ENCODE measurements at regions not wholly inside any gene's neighbourhood (a gene's known extent, or its start where the extent isn't known, plus 50 kb on each side); places are given as distances from the start of the nearest gene placed in this dataset.

DNA sequence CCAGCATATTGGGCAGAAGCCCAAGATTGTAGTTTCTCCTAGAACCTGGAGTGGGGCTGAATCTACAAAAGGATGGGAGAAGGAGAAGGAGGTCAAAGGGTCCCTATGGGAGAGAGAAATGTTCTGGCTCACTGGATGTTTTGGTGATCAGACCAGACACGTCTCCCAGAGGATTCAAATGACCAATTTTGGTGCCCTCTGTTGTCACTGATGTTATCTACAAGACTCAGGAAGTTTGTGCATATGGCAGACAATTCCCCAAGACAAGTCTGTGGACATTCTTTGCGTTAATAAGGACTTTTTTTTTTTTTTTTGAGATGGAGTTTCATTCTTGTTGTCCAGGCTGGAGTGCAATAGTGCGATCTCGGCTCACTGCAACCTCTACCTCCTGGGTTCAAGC is 137.2 kb upstream of the SMARCA2 start:
- Histone ChIP-seq H3K4me3 (ENCODE audit: low read length in 2 of 2) (no peak overlapping the region), H2AK5ac (ENCODE audit: low read depth, low read length) (no peak overlapping the region), H3K9me3 (replicated peaks in 1 of 2; ENCODE audit: control insufficient read depth in 2 of 2, insufficient read depth in 1 of 2, low read depth in 1 of 2, low read length in 2 of 2) (no peaks in the 10 kb centered on the region), H3K36me3 (replicated peaks in 1 of 2; ENCODE audit: control insufficient read depth in 2 of 2, insufficient read depth in 2 of 2, low read length in 2 of 2) (no peaks in the 10 kb centered on the region), H3K9ac (ENCODE audit: low read depth, low read length, poor library complexity) (no peak overlapping the region), H2BK120ac (ENCODE audit: low read depth, low read length) (no peak overlapping the region), H3K14ac (ENCODE audit: low read length) (no peak overlapping the region), H3K4ac (ENCODE audit: low read length) (no peak overlapping the region), H3K27me3 (ENCODE audit: control insufficient read depth in 3 of 3, insufficient read depth in 3 of 3, low read depth in 1 of 3, low read length in 3 of 3) (no peaks in the 10 kb centered on the region), H3K27ac (replicated peaks; ENCODE audit: low read length) (no peak overlapping the region), H3K18ac (ENCODE audit: low read length) (no peak overlapping the region), H3K79me1 (ENCODE audit: low read depth, low read length) (no peaks in the 10 kb centered on the region), H3K4me1 (ENCODE audit: control insufficient read depth in 2 of 2, insufficient read depth in 1 of 2, low read depth in 1 of 2, low read length in 2 of 2) (peaks cover 0 to under 1% of the 10 kb centered on the region in 2 donors), H2BK12ac (ENCODE audit: low read length) (no peak overlapping the region), H3K23ac (ENCODE audit: low read depth, low read length, poor library complexity) (no peak overlapping the region), H4K8ac (ENCODE audit: low read depth, low read length) (no peak overlapping the region), H3K4me2 (ENCODE audit: insufficient read depth, low read length, poor library complexity, severe bottlenecking) (no peak overlapping the region), H2BK5ac (ENCODE audit: low read length) (no peak overlapping the region), H4K91ac (ENCODE audit: low read depth, low read length, poor library complexity) (no peak overlapping the region), H2BK15ac (ENCODE audit: low read length) (no peak overlapping the region), H2AFZ (ENCODE audit: low read length) (no peak overlapping the region)
- no peak for DNase-seq (ENCODE audit: low spot score)
- no CpG with 5 or more reads among the region's 4 CpGs for WGBS, 2 donors (ENCODE audit: extremely low coverage in 2 of 2, insufficient read length in 2 of 2, insufficient replicate concordance in 1 of 2)

DNA sequence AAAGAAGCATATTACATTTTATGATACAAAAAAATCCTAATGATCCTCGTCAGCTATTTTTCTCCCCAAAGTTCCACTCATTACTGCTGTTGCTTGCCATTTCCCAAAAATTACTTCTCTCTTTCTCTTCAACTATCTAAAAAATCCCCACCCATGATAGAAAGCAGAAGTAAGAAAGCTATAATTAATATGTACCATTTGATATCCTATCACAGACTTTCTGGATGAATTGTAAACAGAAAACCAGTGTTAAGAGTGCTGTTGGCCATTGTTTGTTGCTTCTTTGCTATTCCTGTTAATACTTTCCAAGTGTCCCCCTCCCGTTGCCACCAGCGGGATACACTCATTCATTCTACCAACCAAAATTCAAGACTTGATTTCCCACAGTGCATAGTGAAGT is 136.3 kb upstream of the SMARCA2 start:
- H3K18ac ChIP-seq (ENCODE audit: low read length): no peak overlapping the region
- WGBS, 2 donors (ENCODE audit: extremely low coverage in 2 of 2, insufficient read length in 2 of 2, insufficient replicate concordance in 1 of 2): no CpG with 5 or more reads among the region's 3 CpGs

DNA sequence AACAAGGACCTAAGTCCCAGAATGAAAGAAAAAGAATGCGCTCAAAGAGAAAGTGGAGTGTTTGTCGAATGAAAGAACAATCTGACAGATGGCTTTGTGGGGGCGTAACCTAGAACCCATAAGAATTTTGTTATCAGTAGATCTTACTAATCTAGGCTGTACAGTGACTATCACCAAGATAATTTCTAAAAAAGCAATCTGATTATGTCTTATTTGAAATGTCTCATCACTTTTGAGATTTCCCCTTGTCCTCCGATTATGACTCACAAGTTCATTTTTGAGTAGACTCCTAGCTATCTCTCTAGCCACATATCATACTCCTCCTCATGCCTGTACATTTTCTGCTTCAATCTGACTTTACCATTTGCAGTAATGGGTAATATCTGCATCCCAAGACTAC is 135.6 kb upstream of the SMARCA2 start:
- peaks cover 0 to 6% of the 10 kb centered on the region in 2 donors for H3K4me1 ChIP-seq (ENCODE audit: control insufficient read depth in 2 of 2, insufficient read depth in 1 of 2, low read depth in 1 of 2, low read length in 2 of 2)
- no peak overlapping the region for H3K14ac ChIP-seq (ENCODE audit: low read length)

More for the DNA sequence above, 136.3 kb upstream of the SMARCA2 start:
- no peak overlapping the region for H2AFZ ChIP-seq (ENCODE audit: low read length)
- H2BK120ac ChIP-seq (ENCODE audit: low read depth, low read length): no peak overlapping the region
- H3K9me3 ChIP-seq (replicated peaks in 1 of 2; ENCODE audit: control insufficient read depth in 2 of 2, insufficient read depth in 1 of 2, low read depth in 1 of 2, low read length in 2 of 2): no peaks in the 10 kb centered on the region
- H2BK15ac ChIP-seq (ENCODE audit: low read length): no peak overlapping the region
- H3K14ac ChIP-seq (ENCODE audit: low read length): no peak overlapping the region
- DNase-seq (ENCODE audit: low spot score): no peak
- H4K91ac ChIP-seq (ENCODE audit: low read depth, low read length, poor library complexity): no peak overlapping the region
- H3K27me3 ChIP-seq (ENCODE audit: control insufficient read depth in 3 of 3, insufficient read depth in 3 of 3, low read depth in 1 of 3, low read length in 3 of 3): no peaks in the 10 kb centered on the region
- no peak overlapping the region for H3K23ac ChIP-seq (ENCODE audit: low read depth, low read length, poor library complexity)
- H3K4me3 ChIP-seq (ENCODE audit: low read length in 2 of 2): no peak overlapping the region
- H3K36me3 ChIP-seq (replicated peaks in 1 of 2; ENCODE audit: control insufficient read depth in 2 of 2, insufficient read depth in 2 of 2, low read length in 2 of 2): no peaks in the 10 kb centered on the region
- H2BK12ac ChIP-seq (ENCODE audit: low read length): no peak overlapping the region
- no peak overlapping the region for H3K4ac ChIP-seq (ENCODE audit: low read length)
- H2BK5ac ChIP-seq (ENCODE audit: low read length): no peak overlapping the region
- no peak overlapping the region for H3K4me2 ChIP-seq (ENCODE audit: insufficient read depth, low read length, poor library complexity, severe bottlenecking)
- no peaks in the 10 kb centered on the region for H3K79me1 ChIP-seq (ENCODE audit: low read depth, low read length)
- H3K27ac ChIP-seq (replicated peaks; ENCODE audit: low read length): no peak overlapping the region
- no peak overlapping the region for H2AK5ac ChIP-seq (ENCODE audit: low read depth, low read length)
- H4K8ac ChIP-seq (ENCODE audit: low read depth, low read length): no peak overlapping the region
- no peak overlapping the region for H3K9ac ChIP-seq (ENCODE audit: low read depth, low read length, poor library complexity)
- peaks cover 0 to 6% of the 10 kb centered on the region in 2 donors for H3K4me1 ChIP-seq (ENCODE audit: control insufficient read depth in 2 of 2, insufficient read depth in 1 of 2, low read depth in 1 of 2, low read length in 2 of 2)

DNA sequence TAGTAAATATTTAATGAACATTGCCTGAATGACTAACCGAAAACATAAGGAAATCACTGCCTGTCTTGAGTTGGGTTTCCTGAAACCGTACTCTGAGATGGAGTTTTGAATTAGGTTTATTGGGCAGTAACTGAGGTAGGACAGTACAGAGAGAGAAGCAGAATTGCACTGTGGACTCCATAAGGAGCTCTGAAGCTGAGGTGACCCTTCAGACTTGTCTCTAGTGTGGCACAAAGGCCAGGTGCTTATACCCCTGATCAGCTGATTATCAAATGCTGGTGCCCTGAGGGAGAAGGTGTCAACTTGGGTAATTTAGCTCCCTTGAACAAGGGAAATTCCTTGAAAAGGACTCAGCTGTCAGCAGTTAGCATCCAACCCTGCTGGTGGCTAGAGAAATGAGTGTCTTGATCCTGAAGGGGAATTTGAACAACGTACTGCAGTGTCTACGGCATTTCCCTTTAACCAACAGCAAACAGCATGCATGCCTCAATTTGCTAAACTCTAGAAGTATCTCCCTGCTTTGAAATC is 135.0 kb upstream of the SMARCA2 start:
- H2BK12ac ChIP-seq (ENCODE audit: low read length): no peak overlapping the region
- H2BK15ac ChIP-seq (ENCODE audit: low read length): no peak overlapping the region
- H3K23ac ChIP-seq (ENCODE audit: low read depth, low read length, poor library complexity): no peak overlapping the region
- H3K9ac ChIP-seq (ENCODE audit: low read depth, low read length, poor library complexity): no peak overlapping the region
- no peak overlapping the region for H2AK5ac ChIP-seq (ENCODE audit: low read depth, low read length)
- H3K27ac ChIP-seq (replicated peaks; ENCODE audit: low read length): no peak overlapping the region
- no peak overlapping the region for H3K4ac ChIP-seq (ENCODE audit: low read length)
- H2BK5ac ChIP-seq (ENCODE audit: low read length): no peak overlapping the region
- peaks cover 0 to 3% of the 10 kb centered on the region in 2 donors for H3K9me3 ChIP-seq (replicated peaks in 1 of 2; ENCODE audit: control insufficient read depth in 2 of 2, insufficient read depth in 1 of 2, low read depth in 1 of 2, low read length in 2 of 2)
- peaks cover 0 to 6% of the 10 kb centered on the region in 2 donors for H3K4me1 ChIP-seq (ENCODE audit: control insufficient read depth in 2 of 2, insufficient read depth in 1 of 2, low read depth in 1 of 2, low read length in 2 of 2)
- no peak overlapping the region for H3K18ac ChIP-seq (ENCODE audit: low read length)
- H4K8ac ChIP-seq (ENCODE audit: low read depth, low read length): no peak overlapping the region
- no peak for DNase-seq (ENCODE audit: low spot score)
- no peak overlapping the region for H3K4me2 ChIP-seq (ENCODE audit: insufficient read depth, low read length, poor library complexity, severe bottlenecking)
- H3K36me3 ChIP-seq (replicated peaks in 1 of 2; ENCODE audit: control insufficient read depth in 2 of 2, insufficient read depth in 2 of 2, low read length in 2 of 2): no peaks in the 10 kb centered on the region
- no CpG with 5 or more reads among the region's 4 CpGs for WGBS, 2 donors (ENCODE audit: extremely low coverage in 2 of 2, insufficient read length in 2 of 2, insufficient replicate concordance in 1 of 2)
- no peaks in the 10 kb centered on the region for H3K79me1 ChIP-seq (ENCODE audit: low read depth, low read length)
- H3K27me3 ChIP-seq (ENCODE audit: control insufficient read depth in 3 of 3, insufficient read depth in 3 of 3, low read depth in 1 of 3, low read length in 3 of 3): no peaks in the 10 kb centered on the region
- no peak overlapping the region for H2AFZ ChIP-seq (ENCODE audit: low read length)
- H3K4me3 ChIP-seq (ENCODE audit: low read length in 2 of 2): no peak overlapping the region
- no peak overlapping the region for H3K14ac ChIP-seq (ENCODE audit: low read length)
- no peak overlapping the region for H2BK120ac ChIP-seq (ENCODE audit: low read depth, low read length)
- H4K91ac ChIP-seq (ENCODE audit: low read depth, low read length, poor library complexity): no peak overlapping the region

More for the DNA sequence above, 135.6 kb upstream of the SMARCA2 start:
- no peak for DNase-seq (ENCODE audit: low spot score)
- H3K4me2 ChIP-seq (ENCODE audit: insufficient read depth, low read length, poor library complexity, severe bottlenecking): no peak overlapping the region
- no peaks in the 10 kb centered on the region for H3K79me1 ChIP-seq (ENCODE audit: low read depth, low read length)
- H4K8ac ChIP-seq (ENCODE audit: low read depth, low read length): no peak overlapping the region
- H3K9me3 ChIP-seq (replicated peaks in 1 of 2; ENCODE audit: control insufficient read depth in 2 of 2, insufficient read depth in 1 of 2, low read depth in 1 of 2, low read length in 2 of 2): no peaks in the 10 kb centered on the region
- H3K9ac ChIP-seq (ENCODE audit: low read depth, low read length, poor library complexity): no peak overlapping the region
- no peaks in the 10 kb centered on the region for H3K36me3 ChIP-seq (replicated peaks in 1 of 2; ENCODE audit: control insufficient read depth in 2 of 2, insufficient read depth in 2 of 2, low read length in 2 of 2)
- no peak overlapping the region for H3K18ac ChIP-seq (ENCODE audit: low read length)
- H2BK120ac ChIP-seq (ENCODE audit: low read depth, low read length): no peak overlapping the region
- no peak overlapping the region for H3K23ac ChIP-seq (ENCODE audit: low read depth, low read length, poor library complexity)
- H2AFZ ChIP-seq (ENCODE audit: low read length): no peak overlapping the region
- no peak overlapping the region for H2BK12ac ChIP-seq (ENCODE audit: low read length)
- no peak overlapping the region for H2AK5ac ChIP-seq (ENCODE audit: low read depth, low read length)
- WGBS, 2 donors (ENCODE audit: extremely low coverage in 2 of 2, insufficient read length in 2 of 2, insufficient replicate concordance in 1 of 2): no CpG with 5 or more reads among the region's 4 CpGs
- no peak overlapping the region for H2BK15ac ChIP-seq (ENCODE audit: low read length)
- H3K27me3 ChIP-seq (ENCODE audit: control insufficient read depth in 3 of 3, insufficient read depth in 3 of 3, low read depth in 1 of 3, low read length in 3 of 3): no peaks in the 10 kb centered on the region
- H2BK5ac ChIP-seq (ENCODE audit: low read length): no peak overlapping the region
- no peak overlapping the region for H4K91ac ChIP-seq (ENCODE audit: low read depth, low read length, poor library complexity)
- no peak overlapping the region for H3K4ac ChIP-seq (ENCODE audit: low read length)
- no peak overlapping the region for H3K4me3 ChIP-seq (ENCODE audit: low read length in 2 of 2)
- no peak overlapping the region for H3K27ac ChIP-seq (replicated peaks; ENCODE audit: low read length)

Measured in neuronal stem cell (in vitro differentiated cells).